Muscle of arm (tissue), 1 donor: ENCODE measurements at regions not wholly inside any gene's neighbourhood (a gene's known extent, or its start where the extent isn't known, plus 50 kb on each side); places are given as distances from the start of the nearest gene placed in this dataset.
"Not testable (repeated sequence)": the region's sequence is repeated elsewhere in the genome, so short reads cannot be mapped to it uniquely, and the experiment has no call there.

Experiments
- DNase-seq: peaks from one replicate; pipeline ENCODE4 v3.0.0-alpha.2; 2013

DNA sequence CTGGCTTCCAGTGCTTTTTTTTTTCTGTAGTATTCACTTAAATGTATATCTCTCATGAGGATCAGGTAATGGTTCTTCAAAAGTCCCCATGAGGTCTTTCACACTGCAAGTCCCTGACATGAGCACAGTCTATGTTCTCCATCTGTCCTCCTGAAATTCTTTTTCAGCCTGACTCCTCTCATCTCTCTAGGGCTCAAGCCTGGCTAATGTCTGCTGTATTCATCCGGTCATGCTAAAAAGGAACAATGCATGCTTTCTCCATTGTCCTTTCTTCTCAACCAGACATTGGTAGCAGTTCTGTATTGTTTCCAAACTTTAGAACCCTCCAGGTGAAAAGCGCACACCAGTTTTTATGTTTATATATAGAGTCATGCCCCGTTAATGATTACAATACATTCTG is 368.3 kb upstream of the OLFM3 start:
- DNase-seq, result no peak

DNA sequence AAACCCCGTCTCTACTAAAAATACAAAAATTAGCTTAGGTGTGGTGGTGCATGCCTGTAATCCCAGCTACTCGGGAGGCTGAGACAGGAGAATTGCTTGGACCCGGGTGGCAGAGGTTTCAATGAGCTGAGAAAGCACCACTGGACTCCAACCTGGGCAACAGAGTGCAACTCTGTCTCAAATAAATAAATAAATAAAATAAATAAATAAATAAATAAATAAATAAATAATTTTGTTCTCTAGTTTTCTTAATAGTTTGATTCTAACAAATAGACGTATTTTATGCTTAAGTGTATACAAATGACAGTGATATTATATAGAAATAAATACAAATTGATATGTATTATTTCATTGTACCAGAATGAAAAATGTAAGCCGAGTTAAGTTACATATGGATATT is 339.9 kb upstream of the OLFM3 start:
- DNase-seq, result no peak

DNA sequence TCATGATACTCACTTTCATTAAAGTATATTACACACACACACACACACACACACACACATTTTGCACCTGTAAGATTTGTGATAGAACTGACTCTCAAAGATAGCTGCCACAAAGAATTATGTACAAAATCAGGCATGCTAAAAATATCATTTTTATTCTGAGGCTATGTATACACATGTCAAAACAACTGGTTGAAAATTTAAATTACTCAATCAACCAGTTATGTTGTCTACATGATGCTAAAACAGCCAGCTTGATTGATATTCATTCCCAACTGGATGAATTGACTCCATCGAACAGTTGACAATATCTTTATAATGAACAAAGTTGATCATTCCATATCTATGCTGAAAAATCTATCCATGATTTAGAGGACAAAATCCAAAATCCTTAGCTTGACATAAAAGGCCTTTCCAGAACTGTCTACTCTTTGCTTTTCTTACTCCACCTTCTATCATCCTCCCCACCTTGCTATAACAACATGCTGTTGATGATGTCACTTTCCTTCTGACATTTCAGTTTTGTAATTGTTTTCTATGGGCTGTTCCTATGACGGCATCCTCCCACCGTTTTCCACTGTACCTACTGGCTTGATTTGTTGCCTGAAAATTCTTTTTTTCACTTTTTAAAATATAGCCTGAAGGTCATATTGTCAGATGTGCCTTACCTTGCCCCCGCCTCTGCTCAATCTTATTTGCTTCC is 321.5 kb upstream of the OLFM3 start:
- DNase-seq, result no peak

DNA sequence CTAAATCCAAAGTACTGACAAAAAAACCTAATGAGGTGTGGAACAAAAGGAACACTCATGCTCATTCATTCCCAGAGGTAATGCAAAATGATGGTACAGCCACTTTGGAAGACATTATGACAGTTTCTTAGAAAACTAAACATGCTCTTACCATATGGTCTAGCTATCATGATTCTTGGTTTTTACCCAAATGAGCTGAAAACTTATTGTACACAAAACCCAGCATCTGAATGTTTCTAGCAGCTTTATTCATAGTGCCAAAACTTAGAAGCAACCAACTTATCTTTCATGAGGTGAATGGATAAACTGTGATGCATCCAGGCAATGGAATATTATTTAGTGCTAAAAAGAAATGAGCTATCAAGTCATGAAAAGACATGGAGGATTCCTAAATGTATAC is 318.4 kb upstream of the OLFM3 start:
- no peak for DNase-seq

DNA sequence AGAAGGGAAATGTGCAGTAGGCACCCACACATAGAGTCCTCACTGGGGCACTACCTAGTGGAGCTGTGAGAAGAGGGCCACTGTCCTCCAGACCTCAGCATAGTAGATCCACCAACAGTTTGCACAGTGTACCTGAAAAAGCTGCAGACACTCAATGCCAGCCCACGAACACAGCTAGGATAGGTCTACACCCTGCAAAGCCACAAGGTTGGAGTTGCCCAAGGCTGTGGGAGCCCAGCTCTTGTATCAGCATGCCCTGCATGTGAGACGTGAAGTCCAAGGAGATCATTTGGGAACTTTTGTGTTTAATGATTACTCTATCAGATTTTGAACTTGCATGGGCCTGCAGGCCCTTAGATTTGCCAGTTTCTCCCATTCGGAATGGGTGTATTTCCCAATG is 299.4 kb upstream of the OLFM3 start:
- no peak for DNase-seq

DNA sequence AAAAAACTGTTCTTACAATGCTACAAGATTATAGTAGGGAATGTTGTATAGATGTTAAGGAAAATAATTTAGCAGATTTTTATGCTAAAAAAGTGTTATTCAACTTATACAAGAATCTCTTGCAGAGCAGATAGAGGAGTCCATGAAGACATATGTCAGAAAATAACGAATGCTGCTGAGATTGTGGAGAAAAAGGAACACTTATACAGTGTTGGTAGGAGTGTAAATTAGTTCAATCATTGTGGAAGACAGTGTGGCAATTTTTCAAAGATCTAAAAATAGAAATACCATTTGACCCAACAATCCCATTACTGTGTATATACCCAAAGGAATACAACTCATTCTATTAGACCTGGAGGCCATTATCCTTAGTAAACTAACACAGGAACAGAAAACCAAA is 286.2 kb upstream of the OLFM3 start:
- DNase-seq, result no peak

DNA sequence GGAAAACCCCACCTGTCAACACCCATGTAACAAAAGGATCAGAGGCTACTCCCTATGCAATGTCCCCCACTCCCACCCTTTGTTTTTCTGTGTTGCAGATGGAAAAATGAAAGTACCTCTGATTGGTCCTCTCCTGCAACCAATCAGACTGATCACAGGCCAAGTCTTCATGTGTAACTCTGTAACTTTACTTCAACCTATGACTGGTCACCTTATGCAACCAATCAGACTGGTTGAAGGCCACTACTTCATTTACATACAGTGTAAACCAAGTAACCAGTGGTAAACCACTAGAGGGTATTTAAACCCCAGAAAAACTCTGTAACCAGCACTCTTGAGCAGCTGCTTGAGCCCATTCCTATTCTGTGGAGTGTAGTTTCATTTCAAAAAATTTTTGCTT is 266.3 kb upstream of the OLFM3 start:
- DNase-seq, result no peak

DNA sequence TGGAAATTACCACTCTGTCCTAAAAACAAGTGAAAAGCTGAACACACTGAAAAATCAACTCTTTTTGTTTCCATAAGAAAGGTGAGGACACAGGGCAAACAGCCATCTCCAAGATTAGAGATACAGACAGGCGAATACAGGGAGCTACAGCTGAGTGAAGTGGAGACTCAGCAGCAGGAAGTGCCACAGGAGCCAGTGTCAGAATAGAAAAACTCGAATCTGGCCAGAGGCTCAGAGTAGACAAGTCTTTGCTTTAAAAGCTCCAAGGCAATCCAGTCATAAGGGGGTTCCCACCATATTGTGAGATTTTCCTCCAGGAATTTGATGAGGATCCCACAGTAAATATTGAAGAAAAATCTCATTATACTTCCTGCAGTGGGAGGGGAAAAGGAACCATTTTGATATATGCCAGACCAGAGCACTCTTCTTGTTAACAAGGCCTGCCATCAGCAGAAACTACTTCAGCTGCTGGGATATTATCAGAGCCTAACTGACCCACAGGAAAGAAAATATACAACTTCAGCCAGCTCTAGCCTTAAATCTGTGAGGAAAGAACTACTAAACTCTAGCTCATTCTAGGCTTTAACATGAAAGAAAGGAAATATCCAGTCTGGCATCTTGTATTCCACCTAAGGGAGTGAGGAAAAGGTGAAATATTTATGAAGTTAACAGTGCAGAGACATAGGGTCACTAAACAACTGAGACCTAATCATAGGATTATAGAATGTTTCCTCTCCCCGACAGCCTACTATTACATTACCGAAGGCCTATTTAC is 256.2 kb upstream of the OLFM3 start:
- no peak for DNase-seq

DNA sequence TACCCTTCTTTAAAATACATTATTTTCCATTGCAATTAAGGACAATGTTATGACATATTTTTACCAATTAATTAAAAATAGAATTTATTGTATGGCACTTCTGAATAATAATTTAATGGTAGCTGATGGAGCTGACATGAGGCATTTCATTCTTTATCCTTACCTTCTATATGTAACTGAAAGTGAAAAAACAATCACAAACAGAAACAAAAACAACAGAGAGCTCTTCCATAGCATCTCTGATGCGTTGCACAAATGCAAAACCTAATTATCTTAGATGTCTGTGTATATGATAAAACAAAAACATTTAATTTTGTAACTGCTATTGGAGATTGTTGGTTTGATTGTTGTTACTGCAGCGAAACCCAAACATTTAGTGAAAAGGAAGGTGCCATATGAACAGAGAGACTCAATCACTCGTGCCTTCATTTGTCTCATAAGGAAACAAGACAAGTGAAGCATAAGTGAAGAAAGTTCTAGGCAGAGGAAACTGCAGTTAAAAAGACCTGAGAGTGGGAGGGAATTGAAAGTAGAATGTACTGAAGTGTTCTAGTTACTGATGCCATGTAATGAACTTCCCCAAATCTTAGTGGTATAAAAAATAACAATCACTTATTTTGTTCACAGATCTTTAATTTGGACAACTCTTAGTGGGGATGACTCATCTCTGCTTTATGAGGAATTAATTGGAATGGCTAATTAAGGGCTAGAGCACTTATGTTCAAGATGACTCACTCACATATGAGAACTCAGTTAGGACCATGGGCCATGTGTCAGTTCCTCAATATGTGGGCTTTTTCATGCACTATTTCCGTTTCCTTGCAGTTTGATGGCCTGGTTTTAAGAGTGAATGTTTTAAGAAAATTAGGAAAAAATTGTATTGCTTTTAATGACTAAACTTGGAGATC is 245.0 kb upstream of the OLFM3 start:
- DNase-seq, result no peak

DNA sequence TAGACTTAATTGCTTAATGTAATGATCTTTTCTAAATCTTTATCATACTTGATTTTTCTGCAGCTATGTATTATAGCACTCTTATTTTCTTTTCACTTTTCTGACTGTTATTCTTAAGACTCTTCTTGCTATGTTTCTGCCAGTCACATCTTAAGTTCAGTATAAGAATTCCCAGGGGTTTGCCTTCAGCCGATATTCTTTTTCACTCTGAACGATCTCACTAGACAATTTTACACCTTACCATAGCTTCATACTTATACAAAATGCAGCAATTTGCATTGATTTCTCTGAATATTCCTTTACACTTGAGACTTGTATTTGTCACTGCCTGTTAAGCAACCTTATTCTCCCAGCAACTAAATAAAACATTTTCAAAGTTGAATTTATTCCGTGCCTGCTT is 242.5 kb upstream of the OLFM3 start:
- no peak for DNase-seq

DNA sequence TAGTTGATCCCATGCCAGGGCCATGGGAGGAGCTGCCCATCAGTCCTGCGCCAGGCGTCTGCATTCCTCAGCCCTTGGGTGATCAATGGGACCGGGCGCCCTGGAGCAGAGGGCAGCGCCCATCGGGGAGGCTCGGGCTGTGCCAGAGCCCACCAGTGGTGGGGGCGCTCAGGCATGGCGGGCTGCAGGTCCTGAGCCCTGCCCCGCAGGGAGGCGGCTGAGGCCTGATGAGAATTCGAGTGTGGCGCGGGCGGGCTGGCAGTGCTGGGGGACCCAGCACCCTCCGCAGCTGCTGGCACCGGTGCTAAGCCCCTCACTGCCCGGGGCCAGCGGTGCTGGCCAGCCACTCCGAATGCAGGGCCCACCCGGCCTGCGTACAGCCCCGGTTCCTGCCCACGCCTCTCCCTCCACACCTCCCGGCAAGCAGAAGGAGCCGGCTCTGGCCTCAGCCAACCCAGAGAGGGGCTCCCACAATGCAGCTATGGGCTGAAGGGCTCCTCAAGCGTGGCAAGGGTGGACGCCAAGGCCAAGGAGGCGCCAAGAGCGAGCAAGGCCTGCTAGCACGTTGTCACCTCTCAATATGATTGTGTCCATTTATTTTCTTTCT is 238.1 kb upstream of the OLFM3 start:
- no peak for DNase-seq

DNA sequence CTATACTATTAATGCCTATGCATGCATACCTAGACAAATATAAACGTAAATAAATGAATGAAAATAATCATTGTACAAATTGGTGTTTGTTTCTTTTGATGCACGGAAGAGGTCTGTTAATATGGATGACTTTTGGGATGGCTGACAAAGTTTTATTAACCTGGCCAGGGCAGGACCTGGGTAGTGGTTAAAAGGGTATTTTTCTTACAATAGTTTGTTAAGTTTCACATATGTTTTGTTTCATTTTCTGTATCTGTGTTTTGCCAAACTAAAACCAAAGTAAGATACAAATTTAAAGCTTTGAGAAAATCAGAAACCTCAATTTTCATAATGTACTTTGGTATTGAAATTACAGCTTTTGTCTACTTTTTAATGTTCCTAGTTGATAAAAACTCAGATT is 222.7 kb upstream of the OLFM3 start:
- no peak for DNase-seq

DNA sequence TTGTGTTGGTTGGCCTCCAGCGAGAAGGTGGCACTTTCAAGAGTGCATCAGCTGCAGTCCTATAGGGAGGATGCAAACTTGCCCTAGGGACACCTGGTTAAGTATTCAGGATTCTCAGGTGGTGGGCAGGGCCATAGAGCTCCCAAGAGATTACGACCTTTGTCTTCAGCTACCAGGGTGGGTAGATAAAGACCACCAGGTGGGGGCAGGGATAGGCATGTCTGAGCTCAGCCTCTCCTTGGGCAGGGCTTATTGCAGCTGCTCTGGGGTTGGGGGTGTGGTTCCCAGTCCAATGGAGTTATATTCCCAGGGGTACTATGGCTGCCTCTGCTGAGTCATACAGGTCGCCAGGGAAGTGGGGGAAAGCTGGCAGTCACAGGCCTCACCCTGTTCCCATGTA is 214.2 kb upstream of the OLFM3 start:
- DNase-seq, result not testable (repeated sequence)

DNA sequence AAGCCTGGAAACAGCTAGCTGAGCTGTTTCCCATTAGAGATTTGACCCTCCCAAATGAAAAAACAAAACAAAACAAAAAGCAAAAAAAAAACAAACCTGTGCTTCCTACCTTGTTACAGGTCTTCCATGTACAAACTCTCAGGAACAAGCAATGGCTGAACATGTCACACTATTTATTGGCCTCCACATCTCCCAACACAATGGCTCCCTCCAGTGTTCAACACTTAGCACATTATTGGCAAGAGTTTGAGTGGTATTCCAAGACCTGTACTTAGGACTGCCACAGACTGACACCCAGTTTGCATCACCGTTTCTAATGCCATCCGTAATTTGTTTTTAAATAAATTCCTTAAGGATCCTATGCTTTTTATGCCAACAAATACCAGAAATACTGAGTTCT is 195.0 kb upstream of the OLFM3 start:
- peak; percentile 10 for DNase-seq

DNA sequence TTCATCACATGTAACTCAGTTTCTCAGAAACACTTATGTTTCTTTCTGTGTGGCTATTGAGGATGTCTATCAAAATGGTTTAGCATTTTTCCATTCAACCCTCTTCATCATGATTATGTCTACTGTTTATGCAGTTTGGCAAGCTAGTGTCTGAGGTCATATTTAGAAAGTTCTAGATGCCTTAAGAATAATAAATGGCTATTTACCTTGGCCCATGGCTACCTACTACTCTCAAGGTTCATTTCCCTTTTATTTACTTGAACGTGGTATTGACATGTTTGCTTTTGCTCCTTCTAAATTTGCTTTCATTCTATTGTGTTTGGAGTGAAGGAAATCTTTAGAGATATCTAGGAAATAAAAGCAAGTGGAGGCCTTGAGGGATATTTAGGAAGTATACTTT is 193.7 kb upstream of the OLFM3 start:
- no peak for DNase-seq

DNA sequence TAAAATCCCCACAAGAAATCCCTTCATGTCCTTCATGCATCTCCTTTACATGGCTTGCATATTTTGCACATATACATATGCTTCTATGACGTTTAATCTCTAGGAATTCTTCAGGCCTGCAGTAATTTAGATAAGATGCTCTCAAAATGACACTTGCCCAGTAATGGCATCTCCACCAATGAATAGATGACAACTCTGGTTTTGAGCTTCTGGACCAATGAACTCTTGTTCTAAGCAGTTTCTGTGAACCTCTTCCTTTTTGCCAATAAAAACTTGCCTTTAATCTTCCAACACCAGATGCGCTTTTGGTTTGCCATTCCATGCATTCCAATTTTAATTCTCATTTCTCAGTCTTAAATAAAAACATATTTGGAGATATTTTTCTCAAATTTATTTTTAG is 189.8 kb upstream of the OLFM3 start:
- DNase-seq, result no peak

DNA sequence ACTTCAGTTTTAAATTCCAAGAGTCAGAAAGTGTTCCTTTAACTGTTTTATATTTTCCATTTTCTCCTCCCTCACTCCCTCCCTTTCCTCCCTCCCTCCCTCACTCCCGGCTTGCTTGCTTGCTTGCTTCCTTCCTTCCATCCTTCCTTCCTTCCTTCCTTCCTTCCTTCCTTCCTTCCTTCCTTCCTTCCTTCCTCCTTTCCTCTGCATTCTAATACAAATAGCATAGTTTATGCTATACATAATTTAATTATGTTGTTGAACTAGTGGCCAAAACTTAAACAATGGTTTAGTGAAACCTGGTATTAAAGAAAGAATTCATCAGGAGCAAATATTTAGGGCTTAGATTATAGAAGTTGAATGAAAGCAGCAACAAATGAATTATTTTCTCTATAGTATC is 188.5 kb upstream of the OLFM3 start:
- no peak for DNase-seq

DNA sequence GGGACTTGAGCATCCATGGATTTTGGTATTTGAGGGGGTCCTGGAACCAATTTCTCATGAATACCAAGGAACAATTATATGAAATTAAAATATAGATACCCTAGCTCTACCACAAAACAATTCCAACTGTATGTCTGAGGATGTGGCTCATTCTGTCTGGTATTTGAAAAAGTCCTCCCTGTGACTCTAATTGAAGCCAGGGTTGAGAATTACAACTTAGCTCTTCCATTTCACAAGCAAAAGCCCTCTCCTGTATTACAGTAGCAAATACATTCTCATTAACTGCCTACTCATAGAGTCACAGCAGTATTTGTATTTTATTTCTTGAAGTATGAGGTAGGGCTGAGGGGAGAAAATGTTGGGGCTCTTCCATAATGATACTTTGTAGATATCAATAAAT is 187.8 kb upstream of the OLFM3 start:
- DNase-seq, result no peak

DNA sequence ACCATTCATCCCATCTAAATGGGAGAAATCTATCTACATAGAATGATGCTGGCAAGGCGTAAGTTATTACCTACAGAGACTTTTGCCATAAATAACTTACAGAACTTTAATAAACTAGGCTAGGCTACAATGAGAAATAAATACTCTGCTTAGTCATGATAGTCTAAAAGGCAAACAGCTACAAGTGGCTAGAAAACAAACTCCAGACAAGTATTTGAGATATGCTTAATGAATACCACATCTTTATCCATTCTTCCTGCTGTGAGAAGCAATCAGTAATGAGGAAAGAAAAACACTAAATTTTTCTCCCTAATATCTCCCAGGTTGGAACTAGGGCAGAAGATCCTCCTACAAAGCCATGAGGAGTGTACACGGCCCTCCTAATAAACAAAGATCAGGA is 187.0 kb upstream of the OLFM3 start:
- DNase-seq, result no peak

DNA sequence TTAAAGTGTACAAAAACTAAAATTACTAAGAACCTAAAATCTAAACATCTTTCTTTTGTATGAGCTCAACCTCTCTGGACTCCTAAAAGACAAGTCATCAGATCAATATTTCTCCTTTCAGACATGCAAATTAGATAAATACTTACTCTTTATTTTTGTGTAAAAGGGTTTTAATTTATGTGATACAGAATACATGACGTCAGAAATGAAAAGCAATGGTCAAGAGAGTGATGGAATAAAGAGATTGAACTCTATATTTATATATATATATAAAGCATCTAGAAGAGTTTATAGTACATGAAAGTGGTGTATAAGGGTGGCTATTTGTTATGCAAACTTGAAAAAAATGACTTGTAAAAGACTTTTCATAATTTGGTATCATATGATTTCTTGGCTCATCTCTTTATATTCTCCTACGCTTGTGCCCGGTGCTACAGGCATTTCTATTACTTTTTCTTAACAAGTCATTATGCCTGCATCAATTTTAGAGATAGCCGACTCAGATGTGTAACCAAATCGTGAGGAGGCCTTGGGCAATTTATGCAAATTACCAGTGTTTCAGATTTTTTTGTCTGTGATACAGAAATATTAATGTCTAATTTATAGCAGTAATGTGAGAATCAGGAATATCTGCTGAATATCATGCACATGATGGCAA is 186.0 kb upstream of the OLFM3 start:
- no peak for DNase-seq

DNA sequence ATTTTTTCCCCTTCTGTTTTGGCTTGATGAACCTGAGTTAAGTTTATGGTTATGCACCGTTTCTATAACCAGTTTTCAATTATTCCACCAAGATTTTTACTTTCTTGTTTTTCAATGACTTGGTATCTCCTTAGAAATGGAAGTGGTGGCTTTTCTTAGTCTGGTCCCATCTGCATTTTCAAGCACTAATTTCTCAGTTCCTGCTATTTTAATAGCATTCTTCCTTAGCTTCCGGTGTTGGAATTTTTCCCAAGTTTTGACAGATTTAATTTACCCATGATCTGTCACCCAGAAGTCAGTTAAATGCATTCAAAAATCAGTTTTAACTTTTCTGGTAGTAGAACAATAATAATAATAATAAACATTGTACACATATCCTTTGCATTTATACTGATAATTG is 184.6 kb upstream of the OLFM3 start:
- no peak for DNase-seq

DNA sequence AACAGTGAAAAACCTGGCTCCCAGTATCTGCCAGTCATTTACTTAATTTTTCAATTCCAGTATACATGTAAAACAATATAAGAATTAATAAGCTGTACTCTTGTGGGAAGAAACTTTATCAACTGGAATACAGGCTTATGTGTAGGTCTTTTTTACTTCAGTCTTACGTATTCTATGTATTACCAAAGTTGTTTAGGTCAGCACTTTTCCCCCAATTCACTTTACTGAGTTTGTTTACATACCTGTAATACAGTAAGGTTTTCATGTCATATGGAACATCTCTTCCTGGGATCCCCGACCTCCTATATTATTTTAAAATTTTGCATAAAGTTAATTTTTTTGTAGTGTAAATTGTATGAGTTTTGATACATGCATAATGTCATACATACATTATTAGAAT is 181.8 kb upstream of the OLFM3 start:
- no peak for DNase-seq
